ENCODE measurements at regions not wholly inside any gene's neighbourhood (a gene's known extent, or its start where the extent isn't known, plus 50 kb on each side); places are given as distances from the start of the nearest gene placed in this dataset.
A peak's percentile ranks its signal among the peaks of the same experiment; 100 is the strongest.

DNA sequence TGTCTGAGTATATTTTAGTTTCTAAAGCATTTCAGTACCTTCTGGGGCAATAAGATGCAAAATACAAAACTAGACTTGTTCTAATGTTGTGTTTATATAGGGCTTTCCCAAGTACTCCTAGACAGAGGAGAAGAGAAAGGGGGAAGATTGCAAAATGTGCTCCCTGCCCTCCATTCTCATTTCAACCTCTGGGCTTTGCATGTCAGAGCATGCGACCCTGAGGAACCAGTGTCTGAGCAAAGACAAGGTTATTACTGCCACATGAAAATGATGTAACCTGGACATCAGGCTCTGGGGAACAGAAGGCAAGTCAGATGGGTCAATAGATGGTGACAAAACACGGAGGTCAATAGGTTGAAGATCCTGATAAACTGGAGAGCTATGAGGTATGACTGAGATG, 253.5 kb upstream of the TCF21 start:
- H3K4me1 ChIP-seq = peaks cover 22% of the 10 kb centered on the region
- FAIRE-seq (no peak), DNase-seq (ENCODE audit: low read depth in 1 of 2, low spot score in 1 of 2) (no peak), ATAC-seq (no peak)
- TF ChIP-seq FOSB (CRISPR knock-in tag; IDR thresholded peaks at IDR 0.05) (no peak), CHD4 (IDR thresholded peaks at IDR 0.05; ENCODE audit: borderline replicate concordance) (no peak), RNF2 (IDR thresholded peaks at IDR 0.05; ENCODE audit: borderline replicate concordance, low read depth) (no peak), RFX5 (IDR thresholded peaks at IDR 0.05) (no peak), PHF8 (IDR thresholded peaks at IDR 0.05; ENCODE audit: borderline replicate concordance, low read depth) (no peak)
- TF ChIP-seq, protein P1, sequence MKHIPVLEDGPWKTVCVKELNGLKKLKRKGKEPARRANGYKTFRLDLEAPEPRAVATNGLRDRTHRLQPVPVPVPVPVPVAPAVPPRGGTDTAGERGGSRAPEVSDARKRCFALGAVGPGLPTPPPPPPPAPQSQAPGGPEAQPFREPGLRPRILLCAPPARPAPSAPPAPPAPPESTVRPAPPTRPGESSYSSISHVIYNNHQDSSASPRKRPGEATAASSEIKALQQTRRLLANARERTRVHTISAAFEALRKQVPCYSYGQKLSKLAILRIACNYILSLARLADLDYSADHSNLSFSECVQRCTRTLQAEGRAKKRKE (CRISPR knock-in tag; IDR thresholded peaks at IDR 0.05; ENCODE audit: low read depth) = no peak
- no peak overlapping the region for H3K4me3 ChIP-seq
- 69% methylated on average over 2 of the region's 2 CpGs for WGBS (ENCODE audit: missing lambda C conversion rate)
- POLR2A ChIA-PET = no interaction called here
- peaks cover 10% of the 10 kb centered on the region; the same call in 2 of the 3 replicates for H3K9me3 ChIP-seq
- no peak overlapping the region for H3K4me2 ChIP-seq
- CTCF ChIA-PET = interaction anchor here (1.5 kb wide), 1 partner anchor 25 kb away, joined by 4 read pairs; no protein-coding TSS in a partner anchor
- peak overlapping the region in 1 of 2 experiments; percentile 53; a peak in 2 of 6 replicates for H3K27ac ChIP-seq

DNA sequence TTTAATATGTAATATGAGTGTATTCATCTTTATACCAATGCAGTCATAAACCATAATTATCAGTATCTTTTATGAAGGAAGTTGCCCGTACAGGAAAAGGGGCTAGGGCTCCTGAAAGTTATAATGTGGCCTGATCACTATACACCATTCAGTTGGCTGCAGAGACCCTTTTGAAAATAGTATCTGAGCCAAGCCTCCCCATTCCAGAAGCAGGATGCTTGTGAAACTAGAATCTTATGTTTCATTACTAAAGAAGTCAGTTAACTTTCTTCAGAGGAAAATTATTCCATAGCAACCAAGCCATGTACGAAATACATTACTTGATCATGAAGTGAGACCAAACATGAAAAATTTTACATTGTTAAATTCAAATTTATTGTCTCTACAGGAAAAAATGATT, 251.5 kb upstream of the TCF21 start:
- DNase-seq (ENCODE audit: low read depth in 1 of 2, low spot score in 1 of 2) = no peak
- CTCF ChIA-PET = no interaction called here
- TF ChIP-seq MYC (IDR thresholded peaks at IDR 0.05; ENCODE audit: borderline replicate concordance, low read length) (no peak), KDM1A (IDR thresholded peaks at IDR 0.05; ENCODE audit: low read depth) (no peak), EHF (CRISPR knock-in tag; IDR thresholded peaks at IDR 0.05) (no peak), POLR2AphosphoS2 (conservative IDR thresholded peaks at IDR 0.05; ENCODE audit: low read length) (no peak), ZNF302 (CRISPR knock-in tag; IDR thresholded peaks at IDR 0.05) (no peak), MAZ (IDR thresholded peaks at IDR 0.05; ENCODE audit: borderline replicate concordance, low read depth, low read length) (no peak), RCOR1 (IDR thresholded peaks at IDR 0.05; ENCODE audit: low read depth, low read length) (no peak), EP300 (IDR thresholded peaks at IDR 0.05) (no peak)
- TF ChIP-seq, protein P2, sequence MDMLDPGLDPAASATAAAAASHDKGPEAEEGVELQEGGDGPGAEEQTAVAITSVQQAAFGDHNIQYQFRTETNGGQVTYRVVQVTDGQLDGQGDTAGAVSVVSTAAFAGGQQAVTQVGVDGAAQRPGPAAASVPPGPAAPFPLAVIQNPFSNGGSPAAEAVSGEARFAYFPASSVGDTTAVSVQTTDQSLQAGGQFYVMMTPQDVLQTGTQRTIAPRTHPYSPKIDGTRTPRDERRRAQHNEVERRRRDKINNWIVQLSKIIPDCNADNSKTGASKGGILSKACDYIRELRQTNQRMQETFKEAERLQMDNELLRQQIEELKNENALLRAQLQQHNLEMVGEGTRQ (IDR thresholded peaks at IDR 0.05) = no peak
- Histone ChIP-seq H3K9me3 (peaks cover 10% of the 10 kb centered on the region; the same call in 2 of the 3 replicates), H3K27ac (no peak overlapping the region), H3K4me2 (no peak overlapping the region), H3K4me3 (no peak overlapping the region), H3K4me1 (peaks cover 2% of the 10 kb centered on the region; the same call in 1 of the 3 replicates)
- no peak for ATAC-seq
- no peak for FAIRE-seq
- WGBS (ENCODE audit: missing lambda C conversion rate) = 93% methylated on average over 2 of the region's 2 CpGs
- POLR2A ChIA-PET = no interaction called here

DNA sequence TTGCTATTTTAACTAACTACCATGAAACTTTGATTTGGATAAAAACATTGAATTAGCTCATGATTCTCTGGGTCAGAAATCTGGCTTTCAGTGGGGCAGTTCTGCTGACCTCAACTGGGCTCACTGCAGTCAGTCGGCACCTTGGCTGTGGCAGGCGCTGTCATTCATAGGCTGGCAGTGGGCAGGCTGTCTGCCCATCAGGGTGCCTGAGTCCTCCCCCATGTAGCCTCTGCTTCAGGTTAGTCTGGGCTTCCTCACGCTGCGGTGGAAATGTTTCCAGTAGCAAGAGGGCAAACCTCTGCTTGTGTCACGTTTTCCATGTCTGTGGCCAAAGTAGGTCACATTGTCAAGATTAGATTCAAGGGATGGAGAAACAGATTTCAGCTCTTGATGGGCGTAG, 251.0 kb upstream of the TCF21 start:
- Histone ChIP-seq H3K9me3 (peaks cover 10% of the 10 kb centered on the region; the same call in 2 of the 3 replicates), H3K4me2 (no peak overlapping the region), H3K4me1 (no peaks in the 10 kb centered on the region), H3K4me3 (no peak overlapping the region), H3K27ac (peak overlapping the region in 1 of 2 experiments; percentile 52; a peak in 1 of 6 replicates)
- POLR2A ChIA-PET = no interaction called here
- no peak for FAIRE-seq
- TF ChIP-seq NFE2L2 (conservative IDR thresholded peaks at IDR 0.05; ENCODE audit: low read length) (no peak), ZC3H11A (IDR thresholded peaks at IDR 0.05) (no peak), GATA3 (IDR thresholded peaks at IDR 0.05; ENCODE audit: borderline replicate concordance) (no peak)
- TF ChIP-seq, protein P3, sequence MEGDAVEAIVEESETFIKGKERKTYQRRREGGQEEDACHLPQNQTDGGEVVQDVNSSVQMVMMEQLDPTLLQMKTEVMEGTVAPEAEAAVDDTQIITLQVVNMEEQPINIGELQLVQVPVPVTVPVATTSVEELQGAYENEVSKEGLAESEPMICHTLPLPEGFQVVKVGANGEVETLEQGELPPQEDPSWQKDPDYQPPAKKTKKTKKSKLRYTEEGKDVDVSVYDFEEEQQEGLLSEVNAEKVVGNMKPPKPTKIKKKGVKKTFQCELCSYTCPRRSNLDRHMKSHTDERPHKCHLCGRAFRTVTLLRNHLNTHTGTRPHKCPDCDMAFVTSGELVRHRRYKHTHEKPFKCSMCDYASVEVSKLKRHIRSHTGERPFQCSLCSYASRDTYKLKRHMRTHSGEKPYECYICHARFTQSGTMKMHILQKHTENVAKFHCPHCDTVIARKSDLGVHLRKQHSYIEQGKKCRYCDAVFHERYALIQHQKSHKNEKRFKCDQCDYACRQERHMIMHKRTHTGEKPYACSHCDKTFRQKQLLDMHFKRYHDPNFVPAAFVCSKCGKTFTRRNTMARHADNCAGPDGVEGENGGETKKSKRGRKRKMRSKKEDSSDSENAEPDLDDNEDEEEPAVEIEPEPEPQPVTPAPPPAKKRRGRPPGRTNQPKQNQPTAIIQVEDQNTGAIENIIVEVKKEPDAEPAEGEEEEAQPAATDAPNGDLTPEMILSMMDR (IDR thresholded peaks at IDR 0.05) = no peak
- no peak for ATAC-seq
- CTCF ChIA-PET = no interaction called here
- over 99% methylated on average over 6 of the region's 6 CpGs for WGBS (ENCODE audit: missing lambda C conversion rate)
- no peak for DNase-seq (ENCODE audit: low read depth in 1 of 2, low spot score in 1 of 2)

Data from A549 (cell line).